Kidney capillary endothelial cell (primary cell): ENCODE measurements at regions not wholly inside any gene's neighbourhood (a gene's known extent, or its start where the extent isn't known, plus 50 kb on each side); places are given as distances from the start of the nearest gene placed in this dataset.
"Not testable (repeated sequence)": the region's sequence is repeated elsewhere in the genome, so short reads cannot be mapped to it uniquely, and the experiment has no call there.

Experiments used
- DNase-seq: peaks from one replicate; pipeline ENCODE4 v3.0.0-alpha.2; 2018; ENCODE audit warnings: low spot score

DNA sequence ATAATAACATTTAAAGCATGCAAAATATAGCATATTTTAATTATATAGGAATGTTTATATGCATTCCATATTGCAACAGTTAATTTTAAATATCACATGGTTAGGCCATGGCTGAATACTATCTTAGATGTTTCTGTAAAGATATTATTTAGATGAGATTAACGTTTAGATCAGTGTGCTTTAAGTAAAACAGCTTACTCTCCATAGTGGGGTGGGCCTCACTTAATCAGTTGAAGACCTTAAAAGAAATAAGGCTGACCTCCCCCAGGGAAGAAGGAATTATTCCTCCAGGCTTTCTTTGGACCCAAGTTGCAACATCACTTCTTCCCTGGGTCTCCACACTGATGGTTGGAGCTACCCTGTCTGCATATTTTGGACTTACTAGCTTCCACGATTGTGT lies 1246.5 kb downstream of the TYW1 start:
- DNase-seq = no peak

GRCh38 chr7:68244389-68244788 lies 1247.8 kb downstream of the TYW1 start:
- no peak for DNase-seq

DNA sequence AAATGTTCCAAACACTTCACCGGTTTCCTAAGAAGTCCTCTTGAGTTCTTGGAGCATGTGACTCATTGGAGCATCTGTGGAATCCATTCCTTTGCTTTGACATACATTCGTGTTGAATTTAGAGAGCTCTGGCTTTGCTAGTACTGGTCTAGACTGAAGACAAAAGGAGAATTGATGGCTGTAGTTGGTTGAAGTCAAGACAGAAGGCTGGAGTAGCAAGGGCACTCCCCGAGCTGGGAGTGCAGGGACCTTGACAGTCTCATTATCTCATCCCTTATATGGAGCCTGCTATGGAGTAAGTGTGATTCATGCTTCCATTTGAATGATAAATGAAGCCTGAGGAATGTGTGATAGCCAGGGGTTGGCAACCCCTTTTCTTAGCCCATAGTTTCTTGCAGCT lies 1249.1 kb downstream of the TYW1 start:
- no peak for DNase-seq

DNA sequence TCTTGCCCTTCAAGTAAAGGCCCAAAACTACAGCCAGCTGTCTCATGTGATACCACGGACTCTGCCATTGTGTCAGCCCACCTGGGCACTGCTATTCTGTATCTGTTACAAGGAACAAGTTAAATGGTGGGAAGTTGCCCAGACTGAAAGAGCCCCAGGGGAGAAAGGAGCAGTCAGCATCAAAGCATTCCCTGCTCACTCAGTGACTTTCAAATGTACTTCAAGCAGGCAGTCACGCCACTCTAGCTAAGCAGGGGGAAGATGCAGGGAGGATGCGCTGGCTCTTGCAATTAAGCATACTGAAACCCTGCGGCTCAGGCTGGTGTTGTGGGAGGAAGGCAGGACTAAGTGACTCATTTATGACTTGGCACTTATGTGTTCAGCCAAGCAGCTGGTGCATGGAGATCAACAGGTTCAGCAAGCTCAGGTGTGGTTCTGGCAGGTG lies 1249.6 kb downstream of the TYW1 start:
- no peak for DNase-seq

- no peak for DNase-seq
Observed at GRCh38 chr7:68247126-68247525, 1250.5 kb downstream of the TYW1 start.

DNA sequence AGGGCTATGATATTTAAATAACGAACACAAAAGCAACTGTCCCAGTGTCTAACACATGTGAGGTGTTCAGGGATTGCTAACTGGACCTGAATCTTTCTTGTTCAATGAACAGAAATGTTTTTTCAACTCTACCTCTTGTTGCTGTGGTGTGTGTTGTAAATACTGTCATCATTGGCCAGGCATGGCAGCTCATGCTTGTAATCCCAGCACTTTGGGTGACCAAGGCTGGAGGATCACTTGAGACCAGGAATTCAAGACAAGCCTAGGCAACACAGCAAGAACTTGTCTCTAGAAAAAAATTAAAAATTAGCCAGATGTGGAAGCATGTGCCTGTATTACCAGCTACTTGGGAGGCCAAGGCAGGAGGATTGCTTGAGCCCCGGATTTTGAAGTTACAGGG lies 1250.9 kb downstream of the TYW1 start:
- DNase-seq = no peak

DNA sequence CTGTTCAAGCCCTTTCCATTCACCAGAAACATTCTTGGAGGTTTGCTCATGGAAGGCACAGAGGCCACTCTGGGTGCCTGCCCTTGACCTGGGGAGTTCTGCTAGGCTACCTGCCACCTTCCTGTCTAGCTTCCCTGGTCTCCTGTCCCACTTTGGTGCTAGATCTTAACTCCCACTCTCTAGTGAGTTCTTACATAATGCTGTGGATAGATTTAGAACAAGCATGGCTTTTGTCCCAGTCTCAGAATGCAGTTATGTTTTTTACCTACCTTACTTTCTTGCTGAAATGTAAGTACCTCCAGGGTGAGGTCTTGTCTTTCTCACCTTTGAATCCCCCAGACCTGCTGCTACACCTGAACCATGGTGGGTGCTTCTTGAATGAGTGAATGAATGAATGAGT lies 1252.3 kb downstream of the TYW1 start:
- no peak for DNase-seq

GRCh38 chr7:68249611-68250010 lies 1253.0 kb downstream of the TYW1 start:
- no peak for DNase-seq

- no peak for DNase-seq
Observed at GRCh38 chr7:68250143-68250542, 1253.5 kb downstream of the TYW1 start.

DNA sequence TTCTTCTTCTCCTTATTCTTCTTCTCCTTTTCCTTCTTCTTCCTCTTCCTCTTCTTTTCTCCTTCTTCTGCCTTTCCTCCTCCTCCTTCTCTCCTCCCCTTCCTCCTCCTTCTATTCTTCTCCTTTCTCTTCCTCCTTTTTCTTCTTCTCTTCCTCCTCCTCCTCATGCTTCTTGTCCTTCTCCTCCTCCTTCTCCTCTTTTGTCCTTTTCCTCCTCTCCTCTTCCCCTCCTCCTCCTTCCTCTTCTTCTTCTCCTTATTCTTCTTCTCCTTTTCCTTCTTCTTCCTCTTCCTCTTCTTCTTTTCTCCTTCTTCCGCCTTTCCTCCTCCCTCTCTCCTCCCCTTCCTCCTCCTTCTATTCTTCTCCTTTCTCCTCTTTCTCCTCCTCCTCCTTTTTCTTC lies 1258.2 kb downstream of the TYW1 start:
- not testable (repeated sequence) for DNase-seq

- DNase-seq = no peak
Observed at GRCh38 chr7:68256295-68256694, 1259.7 kb downstream of the TYW1 start.

GRCh38 chr7:68258609-68259008 lies 1262.0 kb downstream of the TYW1 start:
- no peak for DNase-seq

GRCh38 chr7:68265258-68265657 lies 1268.6 kb downstream of the TYW1 start:
- DNase-seq = no peak

- DNase-seq = no peak
Observed at GRCh38 chr7:68266004-68266579, 1269.5 kb downstream of the TYW1 start.

DNA sequence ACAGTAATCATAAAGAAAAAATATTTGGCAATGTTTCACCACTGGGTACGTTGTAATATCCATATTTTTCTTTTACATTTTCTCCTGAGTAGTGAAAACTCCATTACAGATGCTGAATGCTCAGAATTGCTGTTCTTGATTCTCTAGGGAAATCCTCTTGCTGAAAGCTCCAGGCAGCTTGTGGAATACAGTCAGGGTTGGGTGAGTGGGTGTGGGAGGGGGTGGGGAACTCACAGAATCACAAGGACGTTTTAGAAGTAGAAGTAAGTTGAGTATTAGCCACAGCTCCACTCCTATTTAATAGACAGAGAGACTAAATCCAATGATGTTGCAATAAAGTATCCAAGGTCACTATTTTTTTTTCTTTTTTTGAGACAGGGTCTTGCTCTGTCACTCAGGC lies 1270.9 kb downstream of the TYW1 start:
- DNase-seq = no peak

- DNase-seq = no peak
Observed at GRCh38 chr7:68269405-68269804, 1272.8 kb downstream of the TYW1 start.

GRCh38 chr7:68272507-68272906 lies 1275.9 kb downstream of the TYW1 start:
- DNase-seq = no peak

DNA sequence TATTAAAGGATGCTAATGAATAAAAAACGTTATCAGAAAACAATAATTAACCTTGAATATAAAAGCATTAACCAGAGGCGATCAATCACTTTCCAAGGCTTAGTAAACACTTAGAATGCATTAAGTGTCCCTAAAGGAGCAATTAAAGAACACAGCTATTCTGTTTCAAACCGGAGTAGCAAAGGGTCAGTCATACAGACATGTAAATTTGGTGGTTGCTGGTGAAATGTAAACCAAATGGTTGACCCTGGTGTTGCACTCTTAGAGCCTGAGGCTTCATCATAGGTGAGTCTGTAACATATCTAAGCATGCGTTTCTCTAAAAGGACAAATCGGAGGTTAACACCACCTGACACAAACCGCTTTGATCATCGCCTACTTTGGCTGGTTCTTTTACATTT lies 1280.1 kb downstream of the TYW1 start:
- no peak for DNase-seq

- DNase-seq = no peak
Observed at GRCh38 chr7:68279827-68280400, 1283.3 kb downstream of the TYW1 start.

DNA sequence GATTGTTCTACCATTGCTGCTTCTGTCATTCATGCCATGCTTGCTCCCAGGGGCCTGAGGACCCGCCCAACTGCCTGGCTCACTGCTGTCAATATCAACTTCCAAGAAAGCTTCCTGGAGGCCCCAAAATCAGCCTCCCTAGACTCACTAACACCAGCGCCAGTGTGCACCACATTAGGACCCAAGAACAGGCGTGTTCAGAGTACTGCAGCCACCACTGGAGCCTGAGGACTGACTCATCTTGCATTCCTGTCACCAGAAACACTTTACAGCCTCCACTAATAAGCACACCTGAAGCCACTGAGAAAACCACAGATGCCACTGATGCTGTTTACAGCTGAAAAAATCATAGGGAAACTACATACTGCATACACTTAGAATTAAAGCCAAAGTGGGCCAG lies 1284.3 kb downstream of the TYW1 start:
- DNase-seq = no peak

- DNase-seq = no peak
Observed at GRCh38 chr7:68288144-68288593, 1291.5 kb downstream of the TYW1 start.

DNA sequence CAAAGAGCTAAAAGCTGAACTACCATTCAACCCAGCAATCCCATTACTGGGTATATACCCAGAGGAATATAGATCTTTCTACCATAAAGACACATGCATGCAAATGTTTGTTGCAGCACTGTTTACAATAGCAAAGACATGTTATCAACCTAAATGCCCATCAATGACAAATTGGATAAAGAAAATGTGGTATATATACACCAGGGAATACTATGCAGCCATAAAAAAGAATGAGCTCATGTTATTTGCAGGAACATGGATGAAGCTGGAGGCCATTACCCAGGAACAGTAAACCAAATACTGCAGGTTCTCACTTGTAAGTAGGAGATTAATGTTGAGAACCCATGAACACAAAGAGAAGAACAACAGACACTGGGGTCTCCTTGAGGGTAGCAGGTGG lies 1295.1 kb downstream of the TYW1 start:
- no peak for DNase-seq

- DNase-seq = no peak
Observed at GRCh38 chr7:68295386-68295785, 1298.8 kb downstream of the TYW1 start.

DNA sequence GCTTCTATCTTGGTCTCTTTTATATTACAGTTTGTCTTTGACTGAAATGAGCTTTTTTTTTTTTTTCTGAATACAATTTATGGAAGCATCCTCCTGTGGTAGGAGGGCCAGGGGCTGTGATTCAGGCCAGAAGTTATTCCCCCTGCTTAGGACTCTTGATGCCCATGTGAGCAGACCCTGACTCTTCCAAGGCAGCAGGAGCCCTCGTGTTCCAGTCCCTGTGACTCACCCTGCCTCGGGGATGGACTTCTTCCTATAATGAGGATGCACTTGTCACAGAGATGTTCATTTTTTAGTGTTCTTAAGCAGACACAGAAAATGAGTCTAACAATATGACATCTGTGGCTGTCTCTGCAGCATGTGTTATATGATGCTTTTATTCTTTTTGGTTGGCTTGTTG lies 1293.7 kb upstream of the AUTS2 start:
- DNase-seq = no peak
